GM18868 (cell line): ENCODE measurements at regions not wholly inside any gene's neighbourhood (a gene's known extent, or its start where the extent isn't known, plus 50 kb on each side); places are given as distances from the start of the nearest gene placed in this dataset.
"Not testable (repeated sequence)": the region's sequence is repeated elsewhere in the genome, so short reads cannot be mapped to it uniquely, and the experiment has no call there.

Experiments used
- ATAC-seq: cut with Tn5 transposase; IDR thresholded peaks from one replicate; pipeline ENCODE4 v1.9.1; 2021; ENCODE audit warnings: mild to moderate bottlenecking, moderate library complexity; ENCODE audit not compliant: unreplicated experiment

GRCh38 chrX:39484159-39485068 is 613.3 kb downstream of the BCOR start:
- no peak for ATAC-seq

GRCh38 chrX:39487166-39487968 is 610.4 kb downstream of the BCOR start:
- peak; percentile 39 for ATAC-seq

GRCh38 chrX:39487969-39488330 is 609.8 kb downstream of the BCOR start:
- no peak for ATAC-seq

GRCh38 chrX:39491548-39492297 is 606.0 kb downstream of the BCOR start:
- ATAC-seq, result peak; percentile 65

- ATAC-seq, result peak; percentile 63
Observed at GRCh38 chrX:39492497-39493162, 605.1 kb downstream of the BCOR start.

- ATAC-seq, result no peak
Observed at GRCh38 chrX:39493168-39493567, 604.6 kb downstream of the BCOR start.

- not testable (repeated sequence) for ATAC-seq
Observed at GRCh38 chrX:39497117-39497516, 600.6 kb downstream of the BCOR start.

- no peak for ATAC-seq
Observed at GRCh38 chrX:39497702-39498265, 600.0 kb downstream of the BCOR start.

GRCh38 chrX:39499996-39500395 is 597.8 kb downstream of the BCOR start:
- ATAC-seq, result no peak

GRCh38 chrX:39501822-39502221 is 595.9 kb downstream of the BCOR start:
- no peak for ATAC-seq

GRCh38 chrX:39502486-39502885 is 595.3 kb downstream of the BCOR start:
- no peak for ATAC-seq

- no peak for ATAC-seq
Observed at GRCh38 chrX:39504227-39504626, 593.5 kb downstream of the BCOR start.

- no peak for ATAC-seq
Observed at GRCh38 chrX:39504850-39505259, 592.9 kb downstream of the BCOR start.

GRCh38 chrX:39506131-39506530 is 591.6 kb downstream of the BCOR start:
- ATAC-seq, result no peak

GRCh38 chrX:39507034-39507433 is 590.7 kb downstream of the BCOR start:
- no peak for ATAC-seq

- no peak for ATAC-seq
Observed at GRCh38 chrX:39507617-39508299, 590.0 kb downstream of the BCOR start.

- no peak for ATAC-seq
Observed at GRCh38 chrX:39508300-39508692, 589.5 kb downstream of the BCOR start.

GRCh38 chrX:39509157-39509556 is 588.6 kb downstream of the BCOR start:
- no peak for ATAC-seq

GRCh38 chrX:39513836-39514235 is 583.9 kb downstream of the BCOR start:
- ATAC-seq, result no peak

- no peak for ATAC-seq
Observed at GRCh38 chrX:39514801-39515200, 583.0 kb downstream of the BCOR start.
